HCT116 (cell line): ENCODE measurements at regions not wholly inside any gene's neighbourhood (a gene's known extent, or its start where the extent isn't known, plus 50 kb on each side); places are given as distances from the start of the nearest gene placed in this dataset.

Experiments
- ATAC-seq: fragments of 200-7000 bp; cut with Tn5 transposase; 2 replicates; pipeline ENCODE4 v1.9.1; 2020; ENCODE audit warnings: mild to moderate bottlenecking, moderate library complexity
- BruUV-seq: library from RNA; stranded (reverse); fragments of 400-500 nt; replicated peaks from 2 replicates; lab custom pipeline; 2021; lab: Mats Ljungman, UMichigan
- CTCF ChIA-PET: fragments of 300-600 bp; sonication (Branson Sonifier 250); formaldehyde crosslinking; loops from one replicate; lab custom pipeline; 2021; ENCODE audit warnings: antibody characterized with exemption; lab: Charles Lee
- POLR2A ChIA-PET: fragments of 300-600, 350-600 bp; sonication (Branson Sonifier 250); formaldehyde crosslinking; loops from one replicate; lab custom pipeline; 2021; ENCODE audit warnings: antibody characterized with exemption; lab: Charles Lee
- RAD21 ChIA-PET, 2 experiments: fragments of 300-600 bp; sonication (Branson Sonifier 250); formaldehyde crosslinking; loops; one replicate each; lab custom pipeline; 2023; ENCODE audit warnings: low total read pairs in 2 of 2; ENCODE audit not compliant: uncharacterized antibody in 2 of 2, unreplicated experiment in 2 of 2, low non-redundant PET in 1 of 2; lab: Charles Lee
- DNase-seq: peaks from one replicate; pipeline ENCODE4 v3.0.0-alpha.2; 2010; ENCODE audit warnings: low read depth, low spot score
- H2AFZ ChIP-seq: fragments of 200-600 bp; shearing (Covaris generic), sonication (generic); 2 replicates; pipeline ENCODE4 v1.6.1; 2017; ENCODE audit warnings: low read depth, mixed run types, mixed read lengths, antibody characterized with exemption, low read length; ENCODE audit not compliant: poor library complexity, severe bottlenecking
- H3K27ac ChIP-seq: 2 replicates; pipeline ENCODE4 v1.5.1; 2012; ENCODE audit warnings: low read depth, low read length
- H3K27me3 ChIP-seq: fragments of 200-600 bp; sonication (generic); 2 replicates; pipeline ENCODE4 v1.6.1; 2016; ENCODE audit warnings: mixed run types, low read length, mixed read lengths; ENCODE audit not compliant: insufficient read depth
- H3K36me3 ChIP-seq, 2 experiments: fragments of 200-500 bp in 1 of 2; fragments of 200-600 bp in 1 of 2; sonication (Bioruptor generic) in 1 of 2; sonication (generic) in 1 of 2; 2 replicates each; pipeline versions ENCODE4 v1.5.1 to v1.6.1; 2014 to 2016; ENCODE audit warnings: low read length in 2 of 2, inconsistent platforms in 1 of 2, mixed read lengths in 1 of 2, mixed run types in 1 of 2; ENCODE audit not compliant: insufficient read depth in 2 of 2, control insufficient read depth in 1 of 2
- H3K4me1 ChIP-seq, 2 experiments: fragments of 200-600 bp in 1 of 2; sonication (generic) in 1 of 2; 2 replicates each; pipeline versions ENCODE4 v1.5.1 to v1.6.1; 2012 to 2017; ENCODE audit warnings: low read length in 2 of 2, inconsistent platforms in 1 of 2, mild to moderate bottlenecking in 1 of 2, mixed read lengths in 1 of 2, mixed run types in 1 of 2, moderate library complexity in 1 of 2; ENCODE audit not compliant: insufficient read depth in 2 of 2, control insufficient read depth in 1 of 2
- H3K4me2 ChIP-seq: fragments of 200-600 bp; sonication (generic); 2 replicates; pipeline ENCODE4 v1.6.1; 2017; ENCODE audit warnings: mixed run types, low read length, mixed read lengths
- H3K4me3 ChIP-seq, 2 experiments: fragments of 200-600 bp in 1 of 2; sonication (generic) in 1 of 2; replicated peaks in 1 of 2; 2 replicates each; pipeline ENCODE4 v1.5.1; 2011 to 2016; ENCODE audit warnings: low read length in 2 of 2, control low read depth in 1 of 2, low read depth in 1 of 2, mild to moderate bottlenecking in 1 of 2, mixed read lengths in 1 of 2, mixed run types in 1 of 2
- H3K79me2 ChIP-seq: fragments of 200-600 bp; sonication (generic); 2 replicates; pipeline ENCODE4 v1.6.1; 2017; ENCODE audit warnings: mild to moderate bottlenecking, mixed run types, low read length, moderate library complexity, mixed read lengths; ENCODE audit not compliant: insufficient read depth
- H3K9ac ChIP-seq: fragments of 200-600 bp; sonication (generic); 2 replicates; pipeline ENCODE4 v1.6.1; 2016; ENCODE audit warnings: low read length, mixed read lengths
- H3K9me2 ChIP-seq: fragments of 200-600 bp; sonication (generic), shearing (Covaris generic); 2 replicates; pipeline ENCODE4 v1.6.1; 2017; ENCODE audit warnings: mixed run types, mild to moderate bottlenecking, moderate library complexity; ENCODE audit not compliant: insufficient read depth
- H3K9me3 ChIP-seq, 2 experiments: fragments of 200-500 bp in 1 of 2; fragments of 200-600 bp in 1 of 2; sonication (Bioruptor generic) in 1 of 2; sonication (generic) in 1 of 2; 2 replicates each; pipeline ENCODE4 v1.6.1; 2014 to 2017; ENCODE audit warnings: low read length in 2 of 2, mixed read lengths in 2 of 2, inconsistent platforms in 1 of 2, low read depth in 1 of 2, mild to moderate bottlenecking in 1 of 2, mixed run types in 1 of 2, moderate library complexity in 1 of 2; ENCODE audit not compliant: control insufficient read depth in 1 of 2, insufficient read depth in 1 of 2
- H4K20me1 ChIP-seq: fragments of 200-600 bp; sonication (generic), shearing (Covaris generic); 2 replicates; pipeline ENCODE4 v1.6.1; 2017; ENCODE audit warnings: mixed run types, mild to moderate bottlenecking, moderate library complexity; ENCODE audit not compliant: insufficient read depth
- CBX3 ChIP-seq: IDR thresholded peaks from 2 replicates; pipeline ENCODE4 v1.6.1; 2012; ENCODE audit warnings: low read depth
- EZH2 ChIP-seq: fragments of 200-600 bp; sonication (generic); IDR thresholded peaks from 2 replicates; pipeline ENCODE4 v1.6.1; 2017; ENCODE audit warnings: antibody characterized with exemption, mixed run types
- EZH2phosphoT487 ChIP-seq: fragments of 200-600 bp; IDR thresholded peaks from 2 replicates; pipeline ENCODE4 v1.6.1; 2018; ENCODE audit warnings: antibody characterized with exemption, borderline replicate concordance
- FOSL1 ChIP-seq: IDR thresholded peaks from 2 replicates; pipeline ENCODE4 v1.6.1; 2012; ENCODE audit warnings: low read depth
- MAX ChIP-seq: IDR thresholded peaks from 2 replicates; pipeline ENCODE4 v1.6.1; 2012
- POLR2AphosphoS5 ChIP-seq: IDR thresholded peaks from 2 replicates; pipeline ENCODE4 v1.6.1; 2011; ENCODE audit warnings: mild to moderate bottlenecking, low read depth, low read length, moderate library complexity
- RAD21 ChIP-seq: IDR thresholded peaks from 2 replicates; pipeline ENCODE4 v1.6.1; 2012; ENCODE audit warnings: low read depth, mild to moderate bottlenecking
- SRF ChIP-seq: IDR thresholded peaks from 2 replicates; pipeline ENCODE4 v1.6.1; 2012; ENCODE audit warnings: low read depth
- TCF7L2 ChIP-seq: IDR thresholded peaks from 2 replicates; pipeline ENCODE4 v1.7.0; 2011; ENCODE audit warnings: borderline replicate concordance, inconsistent platforms; ENCODE audit not compliant: insufficient read depth, insufficient read length; ENCODE audit errors: extremely low read depth
- YY1 ChIP-seq: IDR thresholded peaks from 2 replicates; pipeline ENCODE4 v1.6.1; 2011; ENCODE audit warnings: low read length, low read depth, moderate library complexity, mild to moderate bottlenecking; ENCODE audit not compliant: insufficient replicate concordance; ENCODE audit errors: extremely low read depth
- ZFX ChIP-seq: fragments of 450-650 bp; IDR thresholded peaks from 2 replicates; pipeline ENCODE4 v1.6.1; 2017
- ZNF274 ChIP-seq: fragments of 200-500 bp; sonication (Bioruptor generic); IDR thresholded peaks from 2 replicates; pipeline ENCODE4 v1.6.1; 2014; ENCODE audit warnings: mild to moderate bottlenecking, low read depth, low read length, inconsistent platforms
- intact Hi-C: fragments of 100-400 bp; cut with micrococcal nuclease; formaldehyde crosslinking; loops from 2 replicates; pipeline ENCODE4 v1.10.0; 2022
- TF ChIP-seq, protein P1 (sequence below): IDR thresholded peaks from 2 replicates; pipeline ENCODE4 v1.6.1; 2012
- TF ChIP-seq, protein P2 (sequence below), 3 experiments: fragments of 200-600 bp in 1 of 3; sonication (generic) in 1 of 3; IDR thresholded peaks in 2 of 3; conservative IDR thresholded peaks in 1 of 3; 2 replicates each; pipeline ENCODE4 v1.5.1; 2012 to 2017; ENCODE audit warnings: low read depth in 2 of 3, low read length in 2 of 3, antibody characterized with exemption in 1 of 3, borderline replicate concordance in 1 of 3, control low read depth in 1 of 3, mild to moderate bottlenecking in 1 of 3, mixed read lengths in 1 of 3, mixed run types in 1 of 3, moderate library complexity in 1 of 3; ENCODE audit not compliant: insufficient read depth in 1 of 3

GRCh38 chr2:155675920-155676319 lies 656.6 kb downstream of the NR4A2 start:
- no peaks in the 10 kb centered on the region for H3K79me2 ChIP-seq
- no peaks in the 10 kb centered on the region for H3K9me2 ChIP-seq
- POLR2A ChIA-PET, result no interaction called here
- DNase-seq (no peak), ATAC-seq (no peak)
- no peaks in the 10 kb centered on the region for H3K27me3 ChIP-seq
- H3K27ac ChIP-seq, result no peak overlapping the region
- CTCF ChIA-PET, result no interaction called here
- no peak overlapping the region for H3K9ac ChIP-seq
- RAD21 ChIA-PET, result no interaction called here
- intact Hi-C loops, result no loop called here
- H3K4me1 ChIP-seq, result no peaks in the 10 kb centered on the region
- H3K9me3 ChIP-seq, result no peaks in the 10 kb centered on the region
- H3K4me3 ChIP-seq, result no peak overlapping the region
- no TSS peak for BruUV-seq
- H3K4me2 ChIP-seq, result no peak overlapping the region
- TF ChIP-seq MAX, result no peak
- TF ChIP-seq SRF, result no peak
- no peak for TF ChIP-seq ZNF274
- no peak for TF ChIP-seq EZH2phosphoT487
- TF ChIP-seq TCF7L2, result no peak
- no peak for TF ChIP-seq EZH2
- TF ChIP-seq, protein P1, sequence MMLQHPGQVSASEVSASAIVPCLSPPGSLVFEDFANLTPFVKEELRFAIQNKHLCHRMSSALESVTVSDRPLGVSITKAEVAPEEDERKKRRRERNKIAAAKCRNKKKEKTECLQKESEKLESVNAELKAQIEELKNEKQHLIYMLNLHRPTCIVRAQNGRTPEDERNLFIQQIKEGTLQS, result no peak
- no peak for TF ChIP-seq ZFX
- no peak for TF ChIP-seq RAD21
- TF ChIP-seq, all 23 proteins: peak for 0
- H4K20me1 ChIP-seq, result no peaks in the 10 kb centered on the region
- no peaks in the 10 kb centered on the region for H3K36me3 ChIP-seq
- H2AFZ ChIP-seq, result no peak overlapping the region

- H4K20me1 ChIP-seq, result no peaks in the 10 kb centered on the region
- intact Hi-C loops, result no loop called here
- no peak for TF ChIP-seq FOSL1
- TF ChIP-seq, protein P1, result no peak
- no peak for TF ChIP-seq ZFX
- no peak for TF ChIP-seq ZNF274
- TF ChIP-seq CBX3, result no peak
- no peak for TF ChIP-seq MAX
- TF ChIP-seq TCF7L2, result no peak
- TF ChIP-seq, protein P2, sequence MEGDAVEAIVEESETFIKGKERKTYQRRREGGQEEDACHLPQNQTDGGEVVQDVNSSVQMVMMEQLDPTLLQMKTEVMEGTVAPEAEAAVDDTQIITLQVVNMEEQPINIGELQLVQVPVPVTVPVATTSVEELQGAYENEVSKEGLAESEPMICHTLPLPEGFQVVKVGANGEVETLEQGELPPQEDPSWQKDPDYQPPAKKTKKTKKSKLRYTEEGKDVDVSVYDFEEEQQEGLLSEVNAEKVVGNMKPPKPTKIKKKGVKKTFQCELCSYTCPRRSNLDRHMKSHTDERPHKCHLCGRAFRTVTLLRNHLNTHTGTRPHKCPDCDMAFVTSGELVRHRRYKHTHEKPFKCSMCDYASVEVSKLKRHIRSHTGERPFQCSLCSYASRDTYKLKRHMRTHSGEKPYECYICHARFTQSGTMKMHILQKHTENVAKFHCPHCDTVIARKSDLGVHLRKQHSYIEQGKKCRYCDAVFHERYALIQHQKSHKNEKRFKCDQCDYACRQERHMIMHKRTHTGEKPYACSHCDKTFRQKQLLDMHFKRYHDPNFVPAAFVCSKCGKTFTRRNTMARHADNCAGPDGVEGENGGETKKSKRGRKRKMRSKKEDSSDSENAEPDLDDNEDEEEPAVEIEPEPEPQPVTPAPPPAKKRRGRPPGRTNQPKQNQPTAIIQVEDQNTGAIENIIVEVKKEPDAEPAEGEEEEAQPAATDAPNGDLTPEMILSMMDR (IDR thresholded peaks at IDR 0.05 in 2 of 3, conservative IDR thresholded peaks at IDR 0.05 in 1 of 3; ENCODE audit: borderline replicate concordance in 1 of 3, insufficient read depth in 1 of 3, low read depth in 2 of 3, low read length in 2 of 3), result no peak
- TF ChIP-seq YY1, result no peak
- TF ChIP-seq POLR2AphosphoS5, result no peak
- DNase-seq (no peak), ATAC-seq (no peak)
- H3K27me3 ChIP-seq, result no peaks in the 10 kb centered on the region
- H3K9me2 ChIP-seq, result no peaks in the 10 kb centered on the region
- no peaks in the 10 kb centered on the region for H3K4me1 ChIP-seq
- no TSS peak for BruUV-seq
- ChIA-PET CTCF (no interaction called here), POLR2A (no interaction called here), RAD21 (no interaction called here)
- H3K9ac ChIP-seq, result no peak overlapping the region
- H3K79me2 ChIP-seq, result no peaks in the 10 kb centered on the region
- no peak overlapping the region for H2AFZ ChIP-seq
- H3K9me3 ChIP-seq, result no peaks in the 10 kb centered on the region
- H3K4me2 ChIP-seq, result no peak overlapping the region
- no peak overlapping the region for H3K4me3 ChIP-seq
- no peak overlapping the region for H3K27ac ChIP-seq
- H3K36me3 ChIP-seq, result no peaks in the 10 kb centered on the region
These were observed 666.8 kb downstream of the NR4A2 start for GRCh38 chr2:155665704-155666103.
